Neural cell (in vitro differentiated cells): ENCODE measurements at regions not wholly inside any gene's neighbourhood (a gene's known extent, or its start where the extent isn't known, plus 50 kb on each side); places are given as distances from the start of the nearest gene placed in this dataset.

ENCODE experiments used
- H2AFZ ChIP-seq: fragments of 200-600, 300-800 bp; sonication (generic), shearing (Covaris generic); 2 replicates; pipeline ENCODE4 v1.6.0; 2014; ENCODE audit warnings: low read depth, mild to moderate bottlenecking, antibody characterized with exemption, low read length, moderate library complexity
- H3F3A ChIP-seq: fragments of 200-600 bp; shearing (Covaris generic); 2 replicates; pipeline ENCODE4 v1.6.1; 2016; ENCODE audit warnings: mild to moderate bottlenecking, moderate library complexity, mixed read lengths, antibody characterized with exemption, low read length; ENCODE audit not compliant: insufficient read depth, poor library complexity, severe bottlenecking
- H3K27ac ChIP-seq: fragments of 200-600, 300-800 bp; sonication (generic), shearing (Covaris generic); 2 replicates; pipeline ENCODE4 v1.5.1; 2014; ENCODE audit warnings: mild to moderate bottlenecking, low read length, moderate library complexity
- H3K27me3 ChIP-seq: fragments of 300-800, 200-600 bp; sonication (generic), shearing (Covaris generic); 2 replicates; pipeline ENCODE4 v1.6.0; 2014; ENCODE audit warnings: mild to moderate bottlenecking, low read depth, low read length, moderate library complexity; ENCODE audit not compliant: insufficient read depth
- H3K36me3 ChIP-seq: fragments of 300-800, 200-600 bp; sonication (generic), shearing (Covaris generic); 2 replicates; pipeline ENCODE4 v1.5.1; 2014; ENCODE audit warnings: mild to moderate bottlenecking, antibody characterized with exemption, low read length, moderate library complexity; ENCODE audit not compliant: insufficient read depth
- H3K4me2 ChIP-seq: fragments of 300-800, 200-600 bp; sonication (generic), shearing (Covaris generic); 2 replicates; pipeline ENCODE4 v1.6.0; 2014; ENCODE audit warnings: mild to moderate bottlenecking, low read length
- H3K4me3 ChIP-seq: fragments of 300-800, 200-600 bp; sonication (generic), shearing (Covaris generic); 2 replicates; pipeline ENCODE4 v1.5.1; 2014; ENCODE audit warnings: mild to moderate bottlenecking, low read length, moderate library complexity
- H3K79me2 ChIP-seq: fragments of 200-600 bp; shearing (Covaris generic); replicated peaks from 2 replicates; pipeline ENCODE4 v1.6.0; 2014; ENCODE audit warnings: mild to moderate bottlenecking, low read length, moderate library complexity; ENCODE audit not compliant: insufficient read depth
- H3K9ac ChIP-seq: fragments of 300-800, 200-600 bp; sonication (generic), shearing (Covaris generic); 2 replicates; pipeline ENCODE4 v1.6.1; 2016; ENCODE audit warnings: mild to moderate bottlenecking, low read length, mixed read lengths
- H3K9me2 ChIP-seq: fragments of 200-600 bp; shearing (Covaris generic); 2 replicates; pipeline ENCODE4 v1.6.1; 2016; ENCODE audit warnings: mild to moderate bottlenecking, low read length, mixed read lengths; ENCODE audit not compliant: insufficient read depth
- H3K9me3 ChIP-seq: fragments of 200-600, 300-800 bp; sonication (generic), shearing (Covaris generic); 2 replicates; pipeline ENCODE4 v1.6.1; 2016; ENCODE audit warnings: mild to moderate bottlenecking, mixed run types, low read length, moderate library complexity, mixed read lengths
- H4K20me1 ChIP-seq: fragments of 200-600 bp; shearing (Covaris generic); 2 replicates; pipeline ENCODE4 v1.6.1; 2016; ENCODE audit warnings: mild to moderate bottlenecking, mixed run types; ENCODE audit not compliant: insufficient read depth
- EP300 ChIP-seq: fragments of 450-650 bp; conservative IDR thresholded peaks from 2 replicates; pipeline ENCODE4 v1.6.1; 2014; ENCODE audit warnings: antibody characterized with exemption, mild to moderate bottlenecking, moderate library complexity; ENCODE audit not compliant: poor library complexity, severe bottlenecking
- EZH2 ChIP-seq: fragments of 200-600, 300-800 bp; shearing (Covaris generic), sonication (generic); IDR thresholded peaks from 2 replicates; pipeline ENCODE4 v1.6.1; 2014; ENCODE audit warnings: antibody characterized with exemption, low read length, borderline replicate concordance, mild to moderate bottlenecking; ENCODE audit not compliant: insufficient read depth, poor library complexity, severe bottlenecking
- MXI1 ChIP-seq: fragments of 450-650 bp; conservative IDR thresholded peaks from 2 replicates; pipeline ENCODE4 v1.6.1; 2014; ENCODE audit warnings: antibody characterized with exemption, mild to moderate bottlenecking; ENCODE audit not compliant: poor library complexity, severe bottlenecking
- POLR2AphosphoS5 ChIP-seq: IDR thresholded peaks from 2 replicates; pipeline ENCODE4 v1.6.1; 2012
- RAD21 ChIP-seq: fragments of 450-650 bp; conservative IDR thresholded peaks from 2 replicates; pipeline ENCODE4 v1.6.1; 2014; ENCODE audit warnings: antibody characterized with exemption, mild to moderate bottlenecking, moderate library complexity
- REST ChIP-seq: IDR thresholded peaks from 2 replicates; pipeline ENCODE4 v1.6.1; 2012; ENCODE audit warnings: borderline replicate concordance
- SMC3 ChIP-seq: fragments of 450-650 bp; conservative IDR thresholded peaks from 2 replicates; pipeline ENCODE4 v1.6.1; 2014; ENCODE audit warnings: antibody characterized with exemption, mild to moderate bottlenecking, moderate library complexity; ENCODE audit not compliant: poor library complexity
- TAF1 ChIP-seq: IDR thresholded peaks from 2 replicates; pipeline ENCODE4 v1.6.1; 2012; ENCODE audit warnings: low read depth
- TF ChIP-seq, protein P1 (sequence below): fragments of 450-650 bp; IDR thresholded peaks from 2 replicates; pipeline ENCODE4 v1.5.1; 2014; ENCODE audit warnings: antibody characterized with exemption, mild to moderate bottlenecking, moderate library complexity; ENCODE audit not compliant: poor library complexity, severe bottlenecking

- H3F3A ChIP-seq: no peaks in the 10 kb centered on the region
- no peaks in the 10 kb centered on the region for H3K79me2 ChIP-seq
- no peak overlapping the region for H3K4me2 ChIP-seq
- no peaks in the 10 kb centered on the region for H3K9me3 ChIP-seq
- H3K27me3 ChIP-seq: no peaks in the 10 kb centered on the region
- no peaks in the 10 kb centered on the region for H4K20me1 ChIP-seq
- H2AFZ ChIP-seq: no peak overlapping the region
- TF ChIP-seq SMC3 (no peak), EZH2 (no peak)
- no peak overlapping the region for H3K27ac ChIP-seq
- no peaks in the 10 kb centered on the region for H3K36me3 ChIP-seq
- no peak overlapping the region for H3K4me3 ChIP-seq
- H3K9me2 ChIP-seq: no peaks in the 10 kb centered on the region
- no peak overlapping the region for H3K9ac ChIP-seq
Measured at GRCh38 chrX:109926743-109927662, 75.9 kb upstream of the TMEM164 start.

GRCh38 chrX:109927663-109928273 is 75.1 kb upstream of the TMEM164 start:
- no peak overlapping the region for H3K27ac ChIP-seq
- no peaks in the 10 kb centered on the region for H3K79me2 ChIP-seq
- H3K9me3 ChIP-seq: no peaks in the 10 kb centered on the region
- H3F3A ChIP-seq: no peaks in the 10 kb centered on the region
- no peaks in the 10 kb centered on the region for H3K36me3 ChIP-seq
- no peaks in the 10 kb centered on the region for H4K20me1 ChIP-seq
- H3K9ac ChIP-seq: no peak overlapping the region
- no peaks in the 10 kb centered on the region for H3K27me3 ChIP-seq
- no peak overlapping the region for H3K4me3 ChIP-seq
- no peaks in the 10 kb centered on the region for H3K9me2 ChIP-seq
- H3K4me2 ChIP-seq: no peak overlapping the region
- TF ChIP-seq REST (no peak), MXI1 (no peak), POLR2AphosphoS5 (no peak), TAF1 (no peak), EP300 (no peak), SMC3 (no peak), RAD21 (no peak), EZH2 (no peak)
- TF ChIP-seq, protein P1, sequence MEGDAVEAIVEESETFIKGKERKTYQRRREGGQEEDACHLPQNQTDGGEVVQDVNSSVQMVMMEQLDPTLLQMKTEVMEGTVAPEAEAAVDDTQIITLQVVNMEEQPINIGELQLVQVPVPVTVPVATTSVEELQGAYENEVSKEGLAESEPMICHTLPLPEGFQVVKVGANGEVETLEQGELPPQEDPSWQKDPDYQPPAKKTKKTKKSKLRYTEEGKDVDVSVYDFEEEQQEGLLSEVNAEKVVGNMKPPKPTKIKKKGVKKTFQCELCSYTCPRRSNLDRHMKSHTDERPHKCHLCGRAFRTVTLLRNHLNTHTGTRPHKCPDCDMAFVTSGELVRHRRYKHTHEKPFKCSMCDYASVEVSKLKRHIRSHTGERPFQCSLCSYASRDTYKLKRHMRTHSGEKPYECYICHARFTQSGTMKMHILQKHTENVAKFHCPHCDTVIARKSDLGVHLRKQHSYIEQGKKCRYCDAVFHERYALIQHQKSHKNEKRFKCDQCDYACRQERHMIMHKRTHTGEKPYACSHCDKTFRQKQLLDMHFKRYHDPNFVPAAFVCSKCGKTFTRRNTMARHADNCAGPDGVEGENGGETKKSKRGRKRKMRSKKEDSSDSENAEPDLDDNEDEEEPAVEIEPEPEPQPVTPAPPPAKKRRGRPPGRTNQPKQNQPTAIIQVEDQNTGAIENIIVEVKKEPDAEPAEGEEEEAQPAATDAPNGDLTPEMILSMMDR: no peak
- H2AFZ ChIP-seq: no peak overlapping the region
